ENCODE measurements at regions not wholly inside any gene's neighbourhood (a gene's known extent, or its start where the extent isn't known, plus 50 kb on each side); places are given as distances from the start of the nearest gene placed in this dataset.
"Not testable (repeated sequence)": the region's sequence is repeated elsewhere in the genome, so short reads cannot be mapped to it uniquely, and the experiment has no call there.

DNA sequence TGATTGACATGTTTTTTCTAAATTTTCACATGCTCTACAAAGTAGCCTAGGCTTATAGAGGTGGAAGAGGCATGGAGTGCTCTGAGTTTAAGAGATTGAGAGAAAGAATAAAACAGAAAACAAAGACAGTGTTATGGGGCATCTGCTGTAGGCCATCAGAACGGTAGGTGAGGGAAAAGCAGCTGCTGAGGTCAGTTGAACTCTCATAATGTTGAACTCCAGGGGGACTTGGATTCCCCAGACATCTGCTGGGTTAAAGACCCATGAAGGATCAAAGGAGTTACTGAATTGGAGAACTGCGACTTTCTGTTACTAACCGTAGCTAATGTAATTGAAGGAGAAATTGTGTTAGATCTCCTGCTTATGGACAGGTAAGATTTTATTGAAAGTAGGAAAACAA lies 333.9 kb downstream of the TFAP2B start:
- no peak overlapping the region for H2AFZ ChIP-seq (ENCODE audit: control insufficient read depth, low read length)
- no peaks in the 10 kb centered on the region for H3K9me3 ChIP-seq (ENCODE audit: control insufficient read depth, low read depth, low read length)
- H3K27ac ChIP-seq (ENCODE audit: control insufficient read depth, insufficient read depth, low read length) = no peak overlapping the region
- no peak overlapping the region for H3K4me2 ChIP-seq (ENCODE audit: control insufficient read depth, extremely low read depth, insufficient read depth, low read depth, low read length)
- no peaks in the 10 kb centered on the region for H3K79me2 ChIP-seq (ENCODE audit: control insufficient read depth, insufficient read depth, low read length)
- H3K36me3 ChIP-seq (ENCODE audit: control insufficient read depth in 2 of 2, extremely low read depth in 1 of 2, insufficient read depth in 2 of 2, low read length in 2 of 2) = no peaks in the 10 kb centered on the region
- H3K27me3 ChIP-seq (ENCODE audit: control insufficient read depth, extremely low read depth, insufficient read depth, low read length) = no peaks in the 10 kb centered on the region
- H3K9me1 ChIP-seq (ENCODE audit: control insufficient read depth, extremely low read depth, insufficient read depth, low read length) = no peaks in the 10 kb centered on the region
- H4K20me1 ChIP-seq (ENCODE audit: control insufficient read depth, extremely low read depth, insufficient read depth, low read length) = no peaks in the 10 kb centered on the region
- peaks cover 5% of the 10 kb centered on the region for H3K4me1 ChIP-seq (ENCODE audit: control insufficient read depth, extremely low read depth, insufficient read depth, low read length)
- no peak for FAIRE-seq
- dilution Hi-C loops (cut with MboI; ENCODE audit: extremely low pct_ligation_motif_present, low sequenced_read_pairs) = no loop called here
- no peak for DNase-seq (ENCODE audit: low read depth, low spot score)
- no peak overlapping the region for H3K4me3 ChIP-seq (ENCODE audit: control insufficient read depth in 2 of 3, extremely low read depth in 1 of 3, insufficient read depth in 2 of 3, low read depth in 1 of 3, low read length in 3 of 3)
- no peak overlapping the region for H3K9ac ChIP-seq (ENCODE audit: control insufficient read depth, extremely low read depth, insufficient read depth, low read length)
- no peak for TF ChIP-seq EZH2 (IDR thresholded peaks at IDR 0.05; ENCODE audit: low read length)
- TF ChIP-seq, protein P1, sequence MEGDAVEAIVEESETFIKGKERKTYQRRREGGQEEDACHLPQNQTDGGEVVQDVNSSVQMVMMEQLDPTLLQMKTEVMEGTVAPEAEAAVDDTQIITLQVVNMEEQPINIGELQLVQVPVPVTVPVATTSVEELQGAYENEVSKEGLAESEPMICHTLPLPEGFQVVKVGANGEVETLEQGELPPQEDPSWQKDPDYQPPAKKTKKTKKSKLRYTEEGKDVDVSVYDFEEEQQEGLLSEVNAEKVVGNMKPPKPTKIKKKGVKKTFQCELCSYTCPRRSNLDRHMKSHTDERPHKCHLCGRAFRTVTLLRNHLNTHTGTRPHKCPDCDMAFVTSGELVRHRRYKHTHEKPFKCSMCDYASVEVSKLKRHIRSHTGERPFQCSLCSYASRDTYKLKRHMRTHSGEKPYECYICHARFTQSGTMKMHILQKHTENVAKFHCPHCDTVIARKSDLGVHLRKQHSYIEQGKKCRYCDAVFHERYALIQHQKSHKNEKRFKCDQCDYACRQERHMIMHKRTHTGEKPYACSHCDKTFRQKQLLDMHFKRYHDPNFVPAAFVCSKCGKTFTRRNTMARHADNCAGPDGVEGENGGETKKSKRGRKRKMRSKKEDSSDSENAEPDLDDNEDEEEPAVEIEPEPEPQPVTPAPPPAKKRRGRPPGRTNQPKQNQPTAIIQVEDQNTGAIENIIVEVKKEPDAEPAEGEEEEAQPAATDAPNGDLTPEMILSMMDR (optimal IDR thresholded peaks at IDR 0.05 in 1 of 3, IDR thresholded peaks at IDR 0.05 in 1 of 3, conservative IDR thresholded peaks at IDR 0.05 in 1 of 3; ENCODE audit: extremely low read depth in 1 of 3, insufficient read depth in 2 of 3, low read length in 3 of 3) = no peak

DNA sequence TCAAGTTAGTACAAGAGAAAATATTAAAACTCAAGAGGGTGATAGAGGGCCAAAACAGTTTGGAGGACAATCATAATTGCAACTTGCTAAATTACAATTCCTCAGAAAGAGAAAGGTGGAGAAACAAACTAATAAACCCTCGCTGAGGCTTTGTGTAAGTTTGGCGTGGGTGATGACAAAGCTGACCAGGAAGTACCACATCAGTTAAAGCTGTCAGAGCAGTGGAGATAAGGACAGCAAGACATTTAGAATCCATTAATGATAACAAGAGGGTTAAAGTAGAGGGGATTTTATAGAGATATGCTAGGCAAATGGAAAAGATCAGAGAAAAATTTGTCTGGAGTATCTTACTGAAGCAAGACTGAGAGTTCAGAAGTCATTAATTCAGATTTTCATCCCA lies 334.4 kb downstream of the TFAP2B start:
- FAIRE-seq (no peak), DNase-seq (ENCODE audit: low read depth, low spot score) (no peak)
- Histone ChIP-seq H3K36me3 (ENCODE audit: control insufficient read depth in 2 of 2, extremely low read depth in 1 of 2, insufficient read depth in 2 of 2, low read length in 2 of 2) (no peaks in the 10 kb centered on the region), H2AFZ (ENCODE audit: control insufficient read depth, low read length) (no peak overlapping the region), H3K9me3 (ENCODE audit: control insufficient read depth, low read depth, low read length) (no peaks in the 10 kb centered on the region), H4K20me1 (ENCODE audit: control insufficient read depth, extremely low read depth, insufficient read depth, low read length) (no peaks in the 10 kb centered on the region), H3K4me1 (ENCODE audit: control insufficient read depth, extremely low read depth, insufficient read depth, low read length) (peaks cover under 1% of the 10 kb centered on the region), H3K27ac (ENCODE audit: control insufficient read depth, insufficient read depth, low read length) (no peak overlapping the region), H3K27me3 (ENCODE audit: control insufficient read depth, extremely low read depth, insufficient read depth, low read length) (no peaks in the 10 kb centered on the region), H3K9me1 (ENCODE audit: control insufficient read depth, extremely low read depth, insufficient read depth, low read length) (no peaks in the 10 kb centered on the region), H3K9ac (ENCODE audit: control insufficient read depth, extremely low read depth, insufficient read depth, low read length) (no peak overlapping the region), H3K4me2 (ENCODE audit: control insufficient read depth, extremely low read depth, insufficient read depth, low read depth, low read length) (no peak overlapping the region), H3K4me3 (ENCODE audit: control insufficient read depth in 2 of 3, extremely low read depth in 1 of 3, insufficient read depth in 2 of 3, low read depth in 1 of 3, low read length in 3 of 3) (no peak overlapping the region), H3K79me2 (ENCODE audit: control insufficient read depth, insufficient read depth, low read length) (no peaks in the 10 kb centered on the region)
- dilution Hi-C loops (cut with MboI; ENCODE audit: extremely low pct_ligation_motif_present, low sequenced_read_pairs) = no loop called here
- TF ChIP-seq, protein P1 (optimal IDR thresholded peaks at IDR 0.05 in 1 of 3, IDR thresholded peaks at IDR 0.05 in 1 of 3, conservative IDR thresholded peaks at IDR 0.05 in 1 of 3; ENCODE audit: extremely low read depth in 1 of 3, insufficient read depth in 2 of 3, low read length in 3 of 3) = no peak
- no peak for TF ChIP-seq EZH2 (IDR thresholded peaks at IDR 0.05; ENCODE audit: low read length)

DNA sequence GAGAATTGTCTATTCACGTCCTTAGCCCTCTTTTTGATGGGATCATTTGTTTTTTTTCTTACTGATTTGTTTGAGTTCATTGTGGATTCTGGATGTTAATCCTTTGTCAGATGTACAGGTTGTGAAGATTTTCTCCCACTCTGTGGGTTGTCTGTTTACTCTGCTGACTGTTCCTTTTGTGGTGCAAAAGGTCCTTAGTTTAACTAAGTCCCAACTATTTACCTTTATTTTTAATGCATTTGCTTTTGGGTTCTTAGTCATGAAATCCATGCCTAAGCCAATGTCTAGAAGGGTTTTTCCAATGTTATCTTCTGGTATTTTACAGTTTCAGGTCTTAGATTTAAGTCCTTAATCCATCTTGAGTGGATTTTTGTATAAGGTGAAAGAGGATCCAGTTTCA lies 336.3 kb downstream of the TFAP2B start:
- H3K4me3 ChIP-seq (ENCODE audit: control insufficient read depth in 2 of 3, extremely low read depth in 1 of 3, insufficient read depth in 2 of 3, low read depth in 1 of 3, low read length in 3 of 3); DNase-seq (ENCODE audit: low read depth, low spot score); H3K4me1 ChIP-seq (ENCODE audit: control insufficient read depth, extremely low read depth, insufficient read depth, low read length); FAIRE-seq; H3K27ac ChIP-seq (ENCODE audit: control insufficient read depth, insufficient read depth, low read length); H3K9me1 ChIP-seq (ENCODE audit: control insufficient read depth, extremely low read depth, insufficient read depth, low read length); H3K9me3 ChIP-seq (ENCODE audit: control insufficient read depth, low read depth, low read length); dilution Hi-C loops (cut with MboI; ENCODE audit: extremely low pct_ligation_motif_present, low sequenced_read_pairs); H3K27me3 ChIP-seq (ENCODE audit: control insufficient read depth, extremely low read depth, insufficient read depth, low read length); H2AFZ ChIP-seq (ENCODE audit: control insufficient read depth, low read length); H3K4me2 ChIP-seq (ENCODE audit: control insufficient read depth, extremely low read depth, insufficient read depth, low read depth, low read length); H3K79me2 ChIP-seq (ENCODE audit: control insufficient read depth, insufficient read depth, low read length); H3K9ac ChIP-seq (ENCODE audit: control insufficient read depth, extremely low read depth, insufficient read depth, low read length); H4K20me1 ChIP-seq (ENCODE audit: control insufficient read depth, extremely low read depth, insufficient read depth, low read length); H3K36me3 ChIP-seq (ENCODE audit: control insufficient read depth in 2 of 2, extremely low read depth in 1 of 2, insufficient read depth in 2 of 2, low read length in 2 of 2): not testable (repeated sequence)

DNA sequence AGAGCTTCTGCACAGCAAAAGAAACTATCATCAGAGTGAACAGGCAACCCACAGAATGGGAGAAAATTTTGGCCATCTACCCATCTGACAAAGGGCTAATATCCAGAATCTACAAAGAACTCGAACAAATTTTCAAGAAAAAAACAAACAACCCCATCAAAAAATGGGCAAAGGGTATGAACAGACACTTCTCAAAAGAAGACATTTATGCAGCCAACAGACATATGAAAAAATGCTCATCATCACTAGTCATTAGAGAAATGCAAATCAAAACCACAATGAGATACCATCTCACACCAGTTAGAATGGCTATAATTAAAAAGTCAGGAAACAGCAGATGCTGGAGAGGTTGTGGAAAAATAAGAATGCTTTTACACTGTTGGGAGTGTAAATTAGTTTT lies 340.6 kb downstream of the TFAP2B start:
- H3K36me3 ChIP-seq (ENCODE audit: control insufficient read depth in 2 of 2, extremely low read depth in 1 of 2, insufficient read depth in 2 of 2, low read length in 2 of 2); H2AFZ ChIP-seq (ENCODE audit: control insufficient read depth, low read length); H3K9ac ChIP-seq (ENCODE audit: control insufficient read depth, extremely low read depth, insufficient read depth, low read length); H3K4me2 ChIP-seq (ENCODE audit: control insufficient read depth, extremely low read depth, insufficient read depth, low read depth, low read length); H3K4me1 ChIP-seq (ENCODE audit: control insufficient read depth, extremely low read depth, insufficient read depth, low read length); H4K20me1 ChIP-seq (ENCODE audit: control insufficient read depth, extremely low read depth, insufficient read depth, low read length); H3K9me3 ChIP-seq (ENCODE audit: control insufficient read depth, low read depth, low read length); H3K27me3 ChIP-seq (ENCODE audit: control insufficient read depth, extremely low read depth, insufficient read depth, low read length); DNase-seq (ENCODE audit: low read depth, low spot score); dilution Hi-C loops (cut with MboI; ENCODE audit: extremely low pct_ligation_motif_present, low sequenced_read_pairs); H3K79me2 ChIP-seq (ENCODE audit: control insufficient read depth, insufficient read depth, low read length); H3K27ac ChIP-seq (ENCODE audit: control insufficient read depth, insufficient read depth, low read length); H3K4me3 ChIP-seq (ENCODE audit: control insufficient read depth in 2 of 3, extremely low read depth in 1 of 3, insufficient read depth in 2 of 3, low read depth in 1 of 3, low read length in 3 of 3); H3K9me1 ChIP-seq (ENCODE audit: control insufficient read depth, extremely low read depth, insufficient read depth, low read length); FAIRE-seq: not testable (repeated sequence)

All from keratinocyte (primary cell).